ENCODE measurements at regions not wholly inside any gene's neighbourhood (a gene's known extent, or its start where the extent isn't known, plus 50 kb on each side); places are given as distances from the start of the nearest gene placed in this dataset.
"Not testable (repeated sequence)": the region's sequence is repeated elsewhere in the genome, so short reads cannot be mapped to it uniquely, and the experiment has no call there.

GRCh38 chr5:100379254-100379858 is 155.8 kb upstream of the FAM174A start:
- not testable (repeated sequence) for DNase-seq (ENCODE audit: low read depth in 2 of 2)

- not testable (repeated sequence) for DNase-seq (ENCODE audit: low read depth in 2 of 2)
These were observed 170.3 kb upstream of the FAM174A start for GRCh38 chr5:100364757-100365478.

GRCh38 chr5:100364343-100364742 is 170.8 kb upstream of the FAM174A start:
- not testable (repeated sequence) for DNase-seq (ENCODE audit: low read depth in 2 of 2)

DNA sequence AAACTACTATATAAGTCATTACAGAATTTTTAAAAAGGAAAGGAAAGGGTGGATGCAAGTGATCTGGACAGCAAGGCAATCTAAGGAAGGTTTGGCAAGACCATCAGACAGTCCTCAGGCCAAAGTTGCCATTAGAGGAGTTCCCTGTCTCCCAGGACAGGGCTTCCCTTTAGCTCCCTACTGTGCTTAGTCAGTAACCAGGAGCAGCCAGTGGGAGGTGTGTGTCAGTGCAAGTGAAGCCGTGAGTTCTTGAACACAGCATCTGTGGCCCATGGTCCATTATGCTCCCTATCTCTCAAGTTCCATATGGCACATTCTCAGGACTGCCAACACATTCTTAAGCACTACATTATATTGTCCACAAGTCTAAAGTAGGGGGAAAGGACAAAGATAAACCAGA is 175.2 kb upstream of the FAM174A start:
- DNase-seq (ENCODE audit: low read depth in 2 of 2) = not testable (repeated sequence)

DNA sequence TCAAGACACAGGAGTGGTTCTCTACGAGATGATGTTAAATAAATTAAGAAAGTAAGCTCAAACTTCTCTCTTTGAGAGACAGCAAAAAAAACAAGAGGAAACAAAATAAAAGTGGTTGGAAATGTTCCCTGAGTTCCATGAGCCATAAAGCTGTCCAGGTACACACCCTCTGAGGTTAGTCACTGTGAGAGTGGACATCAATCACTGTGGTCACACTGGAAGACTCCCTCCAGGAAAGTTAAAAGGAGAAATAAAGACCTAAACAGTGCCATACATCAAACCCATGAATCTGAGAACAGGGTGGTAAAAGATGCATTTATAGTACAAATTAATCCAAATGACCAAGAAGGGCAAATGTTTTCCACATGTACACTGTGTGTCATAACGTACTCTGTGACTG is 188.9 kb upstream of the FAM174A start:
- DNase-seq (ENCODE audit: low read depth in 2 of 2) = not testable (repeated sequence)

GRCh38 chr5:100341485-100341884 is 193.7 kb upstream of the FAM174A start:
- DNase-seq (ENCODE audit: low read depth in 2 of 2) = not testable (repeated sequence)

DNA sequence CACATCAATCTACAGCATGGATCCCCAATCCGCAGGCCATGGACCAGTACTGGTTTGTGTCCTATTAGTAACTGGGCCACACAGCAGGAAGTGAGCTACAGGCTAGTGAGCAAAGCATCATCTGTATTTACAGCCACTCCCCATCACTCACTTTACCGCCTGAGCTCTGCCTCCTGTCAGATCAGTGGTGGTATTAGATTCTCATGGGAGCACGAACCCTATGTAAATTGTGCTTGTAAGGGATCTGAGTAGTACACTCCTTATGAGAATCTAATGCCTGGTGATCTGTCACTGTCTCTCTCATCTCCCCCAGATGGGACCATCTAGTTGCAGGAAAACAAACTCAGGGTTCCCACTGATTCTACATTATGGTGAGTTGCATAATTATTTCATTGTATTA is 212.7 kb upstream of the FAM174A start:
- no peak for DNase-seq (ENCODE audit: low read depth in 2 of 2)

- no peak for DNase-seq (ENCODE audit: low read depth in 2 of 2)
These were observed 215.3 kb upstream of the FAM174A start for GRCh38 chr5:100319885-100320284.

- no peak for DNase-seq (ENCODE audit: low read depth in 2 of 2)
These were observed 221.5 kb upstream of the FAM174A start for GRCh38 chr5:100313657-100314056.

- DNase-seq (ENCODE audit: low read depth in 2 of 2) = no peak
These were observed 223.4 kb upstream of the FAM174A start for GRCh38 chr5:100311806-100312205.

- DNase-seq (ENCODE audit: low read depth in 2 of 2) = no peak
These were observed 229.2 kb upstream of the FAM174A start for GRCh38 chr5:100306000-100306399.

GRCh38 chr5:100303216-100303615 is 232.0 kb upstream of the FAM174A start:
- DNase-seq (ENCODE audit: low read depth in 2 of 2) = no peak

DNA sequence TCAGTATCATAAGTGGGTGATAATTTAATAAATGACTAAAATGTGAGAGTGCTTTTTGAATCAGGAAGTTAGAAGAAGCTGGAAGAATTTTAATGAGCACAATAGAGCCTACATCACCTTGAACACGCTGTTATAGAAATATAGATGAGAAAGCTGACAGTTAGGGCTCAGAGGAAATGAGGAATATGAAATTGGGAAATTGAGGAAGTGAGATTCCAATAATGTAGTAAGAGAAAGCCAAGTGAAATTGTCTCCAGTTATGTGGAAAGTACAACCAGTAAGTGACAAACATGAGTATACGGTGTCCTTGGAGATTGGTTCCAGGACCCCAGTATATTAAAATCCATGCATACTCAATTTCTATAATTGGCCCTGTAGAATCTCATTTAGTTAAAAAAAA is 235.9 kb upstream of the FAM174A start:
- DNase-seq (ENCODE audit: low read depth in 2 of 2) = no peak

- no peak for DNase-seq (ENCODE audit: low read depth in 2 of 2)
These were observed 259.1 kb upstream of the FAM174A start for GRCh38 chr5:100276071-100276470.

- DNase-seq (ENCODE audit: low read depth in 2 of 2) = no peak
These were observed 259.5 kb upstream of the FAM174A start for GRCh38 chr5:100275631-100276030.

DNA sequence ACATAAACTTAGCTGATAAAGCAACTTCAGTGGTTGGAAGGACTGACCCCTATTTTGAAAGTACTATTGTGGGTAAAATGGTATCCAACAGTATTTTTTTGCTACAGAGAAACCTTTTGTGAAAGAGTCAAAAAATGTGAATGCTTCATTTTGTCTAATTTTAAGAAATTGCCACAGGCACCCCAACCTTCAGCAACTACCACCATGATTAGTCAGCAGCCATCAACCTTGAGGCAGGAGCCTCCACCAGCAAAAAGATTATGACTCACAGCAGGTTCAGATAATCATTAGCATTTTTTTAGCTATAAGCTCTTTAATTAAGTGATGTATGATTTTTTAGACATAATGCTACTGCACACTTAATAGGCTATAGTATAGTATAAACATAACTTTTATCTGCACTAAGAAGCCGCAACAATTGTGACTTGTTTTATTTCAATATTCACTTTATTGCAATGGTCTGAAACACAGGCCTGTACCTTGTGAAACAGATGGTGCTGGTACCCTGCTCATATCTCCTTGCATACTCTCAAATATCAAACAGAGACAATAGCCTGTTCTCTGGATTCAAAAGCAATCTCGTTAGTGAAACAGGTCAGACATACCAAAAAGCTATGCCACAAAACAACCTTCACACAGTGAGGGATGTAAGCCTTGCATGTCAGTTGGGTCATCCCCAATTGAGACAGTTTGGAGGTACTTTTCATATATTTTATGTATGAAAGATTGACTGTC is 261.2 kb upstream of the FAM174A start:
- no peak for DNase-seq (ENCODE audit: low read depth in 2 of 2)

DNA sequence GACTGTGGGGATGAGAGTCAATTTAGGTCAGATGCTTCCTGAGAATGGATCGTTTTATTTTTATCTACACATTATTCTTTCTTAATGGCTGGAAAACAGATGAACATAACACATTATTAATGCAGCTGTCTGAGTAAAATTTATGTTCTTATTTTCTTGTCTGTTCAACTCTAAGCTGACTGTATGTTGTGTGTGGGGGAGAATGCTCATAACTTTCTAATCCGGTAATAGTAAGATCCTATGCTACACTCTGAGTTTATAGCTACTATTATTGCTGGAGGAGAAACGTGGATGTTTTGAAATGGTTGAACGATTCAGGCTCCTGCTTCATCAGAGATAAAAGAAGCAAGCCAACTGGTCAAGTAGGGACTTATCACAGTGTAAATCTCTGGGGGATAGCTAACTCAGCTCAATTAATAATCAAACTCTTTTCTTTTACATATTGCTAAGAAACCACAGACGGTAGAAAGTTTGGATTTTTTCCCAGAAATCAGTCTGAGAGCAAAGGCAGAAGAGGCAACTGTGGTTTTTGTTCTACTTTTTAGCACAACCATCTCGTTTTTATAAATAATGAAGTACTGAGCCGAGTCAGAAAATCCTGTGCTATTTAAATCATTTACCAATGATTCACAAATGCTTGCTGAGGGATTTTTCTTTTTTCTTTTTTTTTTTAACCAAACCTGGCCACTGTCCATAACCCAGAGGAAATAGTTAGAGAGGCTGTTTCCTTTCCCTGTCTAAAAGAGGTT is 265.0 kb upstream of the FAM174A start:
- peak; percentile 4 to 10 for DNase-seq (ENCODE audit: low read depth in 2 of 2)

DNA sequence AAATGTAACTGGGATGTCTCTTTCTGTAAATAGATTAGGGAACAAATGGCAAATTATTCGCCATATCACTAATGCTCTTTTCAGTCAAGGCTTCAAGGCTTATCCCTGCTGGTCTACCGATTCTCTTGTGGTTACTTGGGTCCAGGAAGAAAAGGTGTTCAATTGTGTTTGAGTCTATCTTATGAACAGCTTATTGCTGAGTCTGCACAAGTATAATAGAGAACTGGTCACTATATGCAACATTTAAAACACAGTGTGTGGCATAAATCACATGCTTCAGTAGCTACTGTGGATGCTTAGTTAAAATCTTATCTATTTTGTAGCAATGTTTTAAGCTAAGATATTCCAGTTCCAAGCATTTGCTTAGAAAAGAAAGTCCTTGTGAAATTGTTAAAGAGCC is 274.2 kb upstream of the FAM174A start:
- no peak for DNase-seq (ENCODE audit: low read depth in 2 of 2)

- DNase-seq (ENCODE audit: low read depth in 2 of 2) = no peak
These were observed 282.2 kb upstream of the FAM174A start for GRCh38 chr5:100252944-100253343.

DNA sequence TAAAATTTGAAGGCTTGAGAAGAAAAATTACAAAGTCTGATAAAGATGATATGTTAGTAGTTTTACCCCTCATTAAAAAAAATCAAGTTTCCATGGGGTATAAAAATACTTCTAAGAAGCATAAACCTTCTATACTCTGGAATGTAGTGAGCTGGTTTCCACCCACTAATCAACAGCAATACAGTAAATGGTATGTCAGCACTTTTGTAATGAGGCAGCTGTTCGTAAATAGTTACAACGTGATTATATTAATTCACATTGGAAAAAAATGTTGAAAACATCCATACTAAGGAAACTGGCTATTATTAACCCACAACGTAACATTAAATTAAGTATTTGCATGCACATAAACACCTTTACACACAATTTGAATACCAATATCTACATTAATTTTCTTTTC is 283.1 kb upstream of the FAM174A start:
- DNase-seq (ENCODE audit: low read depth in 2 of 2) = no peak

DNA sequence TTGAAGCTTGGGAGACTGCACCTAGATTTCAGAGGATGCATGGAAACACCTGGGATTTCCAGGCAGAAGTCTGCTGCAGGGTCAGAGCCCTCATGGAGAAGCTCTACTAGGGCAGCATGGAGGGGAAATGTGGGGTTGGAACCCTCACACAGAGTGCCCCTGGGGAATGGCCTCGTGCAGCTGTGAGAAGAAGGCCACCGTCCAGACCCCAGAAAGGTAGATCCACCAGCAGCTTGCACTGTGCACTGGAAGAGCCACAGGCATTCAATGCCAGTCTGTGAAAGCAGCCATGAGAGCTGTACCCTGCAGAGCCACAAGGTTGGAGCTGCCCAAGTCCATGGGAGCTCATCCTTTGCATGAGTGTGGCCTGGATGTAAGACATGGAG is 285.3 kb upstream of the FAM174A start:
- no peak for DNase-seq (ENCODE audit: low read depth in 2 of 2)

DNA sequence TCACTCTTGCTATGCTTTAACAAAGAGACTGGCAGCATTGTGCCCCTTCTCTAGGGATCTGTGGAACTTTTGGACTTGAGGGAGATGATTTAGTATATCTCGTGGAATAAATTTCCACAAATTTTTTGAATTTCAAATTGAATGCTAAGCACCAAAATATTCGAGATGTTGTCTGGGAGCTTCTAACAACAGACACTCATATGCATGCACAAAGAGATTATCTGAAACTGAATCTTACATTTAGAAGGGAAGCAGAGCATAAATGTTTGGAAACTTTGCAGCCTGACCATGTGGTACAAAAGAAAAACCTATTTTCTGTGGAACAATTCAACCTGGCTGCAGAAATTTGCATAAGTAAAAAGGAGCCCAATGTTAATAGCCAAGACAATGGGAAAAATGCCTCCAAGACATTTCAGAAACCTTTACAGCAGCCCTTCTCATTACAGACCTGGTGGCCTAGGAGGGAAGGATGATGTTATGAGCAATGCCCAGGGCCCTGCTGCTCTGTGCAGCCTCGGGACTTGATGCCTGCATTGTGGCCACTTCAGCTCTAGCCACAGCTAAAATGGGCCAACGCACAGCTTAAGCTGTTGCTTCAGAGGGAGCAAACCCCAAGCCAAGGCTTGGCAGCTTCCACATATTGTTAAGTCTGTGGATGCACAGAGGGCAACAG is 285.8 kb upstream of the FAM174A start:
- no peak for DNase-seq (ENCODE audit: low read depth in 2 of 2)

Data from fibroblast of skin of left quadriceps (primary cell).